HEK293T (cell line): ENCODE measurements at regions not wholly inside any gene's neighbourhood (a gene's known extent, or its start where the extent isn't known, plus 50 kb on each side); places are given as distances from the start of the nearest gene placed in this dataset.
"Not testable (repeated sequence)": the region's sequence is repeated elsewhere in the genome, so short reads cannot be mapped to it uniquely, and the experiment has no call there.

Experiments
- CTCF ChIA-PET: fragments of 350-600 bp; formaldehyde crosslinking; extraction: SDS; loops from one replicate; lab custom pipeline; 2021; ENCODE audit warnings: antibody characterized with exemption, inconsistent platforms; lab: Yijun Ruan, JAX
- POLR2A ChIA-PET: fragments of 350-600 bp; formaldehyde crosslinking; extraction: SDS; loops from one replicate; lab custom pipeline; 2020; ENCODE audit warnings: antibody characterized with exemption, inconsistent platforms; lab: Yijun Ruan, JAX
- DNase-seq: peaks from one replicate; pipeline ENCODE4 v3.0.0; 2012; ENCODE audit warnings: mixed read lengths; ENCODE audit errors: extremely low spot score
- ARNT ChIP-seq: fragments of 450-650 bp; IDR thresholded peaks from 2 replicates; pipeline ENCODE4 v1.6.1; 2017; ENCODE audit warnings: mild to moderate bottlenecking
- BHLHE40 ChIP-seq: fragments of 450-650 bp; IDR thresholded peaks from 2 replicates; pipeline ENCODE4 v1.6.1; 2016; ENCODE audit warnings: mild to moderate bottlenecking, moderate library complexity, borderline replicate concordance
- CTBP1 ChIP-seq: fragments of 450-650 bp; IDR thresholded peaks from 2 replicates; pipeline ENCODE4 v1.6.1; 2016; ENCODE audit warnings: borderline replicate concordance
- ELF4 ChIP-seq: fragments of 450-650 bp; IDR thresholded peaks from 2 replicates; pipeline ENCODE4 v1.6.1; 2017; ENCODE audit warnings: antibody characterized with exemption
- FOXA1 ChIP-seq: fragments of 450-650 bp; IDR thresholded peaks from 2 replicates; pipeline ENCODE4 v1.6.1; 2016; ENCODE audit warnings: mild to moderate bottlenecking
- FOXK2 ChIP-seq: fragments of 450-650 bp; IDR thresholded peaks from 2 replicates; pipeline ENCODE4 v1.6.1; 2016; ENCODE audit warnings: mild to moderate bottlenecking
- FOXM1 ChIP-seq: fragments of 450-650 bp; IDR thresholded peaks from 2 replicates; pipeline ENCODE4 v1.6.1; 2017; ENCODE audit warnings: mild to moderate bottlenecking, borderline replicate concordance
- HDGF ChIP-seq: fragments of 450-650 bp; IDR thresholded peaks from 2 replicates; pipeline ENCODE4 v1.6.1; 2017; ENCODE audit warnings: antibody characterized with exemption, borderline replicate concordance
- L3MBTL2 ChIP-seq: fragments of 450-650 bp; conservative IDR thresholded peaks from 2 replicates; pipeline ENCODE4 v1.6.1; 2016; ENCODE audit warnings: mild to moderate bottlenecking
- LEF1 ChIP-seq: fragments of 450-650 bp; IDR thresholded peaks from 2 replicates; pipeline ENCODE4 v1.6.1; 2017; ENCODE audit warnings: mild to moderate bottlenecking, borderline replicate concordance
- NFRKB ChIP-seq: fragments of 450-650 bp; IDR thresholded peaks from 2 replicates; pipeline ENCODE4 v1.6.1; 2016; ENCODE audit warnings: mild to moderate bottlenecking, moderate library complexity
- PKNOX1 ChIP-seq: fragments of 450-650 bp; IDR thresholded peaks from 2 replicates; pipeline ENCODE4 v1.6.1; 2016
- SP1 ChIP-seq: fragments of 450-650 bp; IDR thresholded peaks from 2 replicates; pipeline ENCODE4 v1.6.1; 2017
- SUZ12 ChIP-seq: fragments of 450-650 bp; IDR thresholded peaks from 2 replicates; pipeline ENCODE4 v1.6.1; 2016; ENCODE audit warnings: mild to moderate bottlenecking
- TARDBP ChIP-seq: fragments of 450-650 bp; IDR thresholded peaks from 2 replicates; pipeline ENCODE4 v1.6.1; 2016
- ZNF384 ChIP-seq: fragments of 450-650 bp; IDR thresholded peaks from 2 replicates; pipeline ENCODE4 v1.6.1; 2016

GRCh38 chr5:27855491-27855890, 817.1 kb upstream of the CDH9 start:
- DNase-seq: no peak
- TF ChIP-seq SUZ12 (no peak), LEF1 (no peak), ELF4 (no peak), NFRKB (no peak), FOXA1 (no peak), CTBP1 (no peak), BHLHE40 (no peak)
- POLR2A ChIA-PET: no interaction called here

GRCh38 chr5:27854243-27854852, 816.0 kb upstream of the CDH9 start:
- TF ChIP-seq FOXM1: no peak
- no peak for TF ChIP-seq CTBP1
- POLR2A ChIA-PET: no interaction called here
- CTCF ChIA-PET: no interaction called here
- DNase-seq: no peak

More at GRCh38 chr5:27855491-27855890, 817.1 kb upstream of the CDH9 start:
- CTCF ChIA-PET: no interaction called here

- no peak for DNase-seq
- CTCF ChIA-PET: no interaction called here
Measured at GRCh38 chr5:27845248-27845647, 806.9 kb upstream of the CDH9 start.

GRCh38 chr5:27836704-27837103, 798.3 kb upstream of the CDH9 start:
- POLR2A ChIA-PET, DNase-seq, CTCF ChIA-PET: not testable (repeated sequence)

More at GRCh38 chr5:27845248-27845647, 806.9 kb upstream of the CDH9 start:
- TF ChIP-seq ARNT (no peak), HDGF (no peak), ELF4 (no peak), FOXM1 (no peak), SUZ12 (no peak), BHLHE40 (no peak), L3MBTL2 (no peak)
- POLR2A ChIA-PET: no interaction called here

GRCh38 chr5:27832886-27833285, 794.5 kb upstream of the CDH9 start:
- TF ChIP-seq NFRKB: no peak
- no peak for TF ChIP-seq PKNOX1
- no peak for TF ChIP-seq BHLHE40
- TF ChIP-seq SP1: no peak
- TF ChIP-seq LEF1: no peak
- no peak for TF ChIP-seq FOXA1
- no peak for TF ChIP-seq TARDBP
- no peak for TF ChIP-seq SUZ12
- TF ChIP-seq HDGF: no peak
- TF ChIP-seq FOXM1: no peak
- TF ChIP-seq ARNT: no peak
- no peak for TF ChIP-seq L3MBTL2
- TF ChIP-seq CTBP1: no peak
- no peak for TF ChIP-seq ELF4
- no peak for TF ChIP-seq ZNF384
- TF ChIP-seq FOXK2: no peak
- ChIA-PET POLR2A (no interaction called here), CTCF (no interaction called here)
- DNase-seq: no peak

- no peak for DNase-seq
- POLR2A ChIA-PET: no interaction called here
- TF ChIP-seq L3MBTL2: no peak
- TF ChIP-seq SUZ12: no peak
- no peak for TF ChIP-seq FOXM1
- TF ChIP-seq ARNT: no peak
- TF ChIP-seq ZNF384: no peak
- no peak for TF ChIP-seq BHLHE40
- TF ChIP-seq LEF1: no peak
- no peak for TF ChIP-seq PKNOX1
- no peak for TF ChIP-seq NFRKB
- TF ChIP-seq SP1: no peak
- no peak for TF ChIP-seq FOXA1
- no peak for TF ChIP-seq FOXK2
- no peak for TF ChIP-seq TARDBP
- no peak for TF ChIP-seq ELF4
- TF ChIP-seq HDGF: no peak
- TF ChIP-seq CTBP1: no peak
- CTCF ChIA-PET: no interaction called here
Measured at GRCh38 chr5:27830546-27830945, 792.2 kb upstream of the CDH9 start.

GRCh38 chr5:27821681-27822080, 783.3 kb upstream of the CDH9 start:
- TF ChIP-seq L3MBTL2 (no peak), BHLHE40 (no peak), FOXA1 (no peak)
- POLR2A ChIA-PET: no interaction called here
- CTCF ChIA-PET: no interaction called here
- DNase-seq: no peak

GRCh38 chr5:27818888-27819287, 780.5 kb upstream of the CDH9 start:
- DNase-seq: no peak
- CTCF ChIA-PET: no interaction called here
- no peak for TF ChIP-seq FOXM1
- no peak for TF ChIP-seq TARDBP
- TF ChIP-seq FOXK2: no peak
- no peak for TF ChIP-seq L3MBTL2
- no peak for TF ChIP-seq LEF1
- no peak for TF ChIP-seq BHLHE40
- TF ChIP-seq PKNOX1: no peak
- no peak for TF ChIP-seq CTBP1
- TF ChIP-seq NFRKB: no peak
- TF ChIP-seq ZNF384: no peak
- no peak for TF ChIP-seq ARNT
- TF ChIP-seq ELF4: no peak
- TF ChIP-seq FOXA1: no peak
- TF ChIP-seq HDGF: no peak
- no peak for TF ChIP-seq SUZ12
- no peak for TF ChIP-seq SP1
- POLR2A ChIA-PET: no interaction called here
